ENCODE measurements at regions not wholly inside any gene's neighbourhood (a gene's known extent, or its start where the extent isn't known, plus 50 kb on each side); places are given as distances from the start of the nearest gene placed in this dataset.

GRCh38 chr2:180156651-180157050 lies 149.6 kb upstream of the CWC22 start:
- TF ChIP-seq, protein P1, sequence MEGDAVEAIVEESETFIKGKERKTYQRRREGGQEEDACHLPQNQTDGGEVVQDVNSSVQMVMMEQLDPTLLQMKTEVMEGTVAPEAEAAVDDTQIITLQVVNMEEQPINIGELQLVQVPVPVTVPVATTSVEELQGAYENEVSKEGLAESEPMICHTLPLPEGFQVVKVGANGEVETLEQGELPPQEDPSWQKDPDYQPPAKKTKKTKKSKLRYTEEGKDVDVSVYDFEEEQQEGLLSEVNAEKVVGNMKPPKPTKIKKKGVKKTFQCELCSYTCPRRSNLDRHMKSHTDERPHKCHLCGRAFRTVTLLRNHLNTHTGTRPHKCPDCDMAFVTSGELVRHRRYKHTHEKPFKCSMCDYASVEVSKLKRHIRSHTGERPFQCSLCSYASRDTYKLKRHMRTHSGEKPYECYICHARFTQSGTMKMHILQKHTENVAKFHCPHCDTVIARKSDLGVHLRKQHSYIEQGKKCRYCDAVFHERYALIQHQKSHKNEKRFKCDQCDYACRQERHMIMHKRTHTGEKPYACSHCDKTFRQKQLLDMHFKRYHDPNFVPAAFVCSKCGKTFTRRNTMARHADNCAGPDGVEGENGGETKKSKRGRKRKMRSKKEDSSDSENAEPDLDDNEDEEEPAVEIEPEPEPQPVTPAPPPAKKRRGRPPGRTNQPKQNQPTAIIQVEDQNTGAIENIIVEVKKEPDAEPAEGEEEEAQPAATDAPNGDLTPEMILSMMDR (IDR thresholded peaks at IDR 0.05): no peak
- no peak for TF ChIP-seq POLR2A (IDR thresholded peaks at IDR 0.05)

All from lower leg skin (tissue), 3 donors.